Lower leg skin (tissue), 4 donors: ENCODE measurements at regions not wholly inside any gene's neighbourhood (a gene's known extent, or its start where the extent isn't known, plus 50 kb on each side); places are given as distances from the start of the nearest gene placed in this dataset.

Experiments used
- DNase-seq, 2 donors: peaks; one replicate each; pipeline ENCODE4 v3.0.0-alpha.2; 2019; ENCODE audit warnings: low spot score in 2 of 2
- H3K4me3 ChIP-seq: fragments of 200-600 bp; sonication (generic); 2 replicates; pipeline ENCODE4 v1.5.1; 2017; ENCODE audit warnings: mild to moderate bottlenecking, low read depth; ENCODE audit not compliant: poor library complexity, severe bottlenecking
- POLR2A ChIP-seq, 2 donors: fragments of 450-650 bp; IDR thresholded peaks; one replicate each; pipeline ENCODE4 v1.6.1; 2016 to 2017; ENCODE audit warnings: antibody characterized with exemption in 2 of 2, mild to moderate bottlenecking in 1 of 2, moderate library complexity in 1 of 2
- WGBS, 2 donors: methylation state at CpG; one replicate each; pipeline ENCODE4 v1.1.5; 2018; 5-methylcytosine and 5-hydroxymethylcytosine counted together
- intact Hi-C: fragments of 100-400 bp; cut with DNase I; formaldehyde crosslinking; loops from one replicate; pipeline ENCODE4 v1.15.0; 2023; ENCODE audit warnings: low total_unique reads
- TF ChIP-seq, protein P1 (sequence below), 3 donors: fragments of 450-650 bp; IDR thresholded peaks; one replicate each; pipeline ENCODE4 v1.5.1; 2016; ENCODE audit warnings: antibody characterized with exemption in 3 of 3, mild to moderate bottlenecking in 3 of 3, moderate library complexity in 2 of 3

DNA sequence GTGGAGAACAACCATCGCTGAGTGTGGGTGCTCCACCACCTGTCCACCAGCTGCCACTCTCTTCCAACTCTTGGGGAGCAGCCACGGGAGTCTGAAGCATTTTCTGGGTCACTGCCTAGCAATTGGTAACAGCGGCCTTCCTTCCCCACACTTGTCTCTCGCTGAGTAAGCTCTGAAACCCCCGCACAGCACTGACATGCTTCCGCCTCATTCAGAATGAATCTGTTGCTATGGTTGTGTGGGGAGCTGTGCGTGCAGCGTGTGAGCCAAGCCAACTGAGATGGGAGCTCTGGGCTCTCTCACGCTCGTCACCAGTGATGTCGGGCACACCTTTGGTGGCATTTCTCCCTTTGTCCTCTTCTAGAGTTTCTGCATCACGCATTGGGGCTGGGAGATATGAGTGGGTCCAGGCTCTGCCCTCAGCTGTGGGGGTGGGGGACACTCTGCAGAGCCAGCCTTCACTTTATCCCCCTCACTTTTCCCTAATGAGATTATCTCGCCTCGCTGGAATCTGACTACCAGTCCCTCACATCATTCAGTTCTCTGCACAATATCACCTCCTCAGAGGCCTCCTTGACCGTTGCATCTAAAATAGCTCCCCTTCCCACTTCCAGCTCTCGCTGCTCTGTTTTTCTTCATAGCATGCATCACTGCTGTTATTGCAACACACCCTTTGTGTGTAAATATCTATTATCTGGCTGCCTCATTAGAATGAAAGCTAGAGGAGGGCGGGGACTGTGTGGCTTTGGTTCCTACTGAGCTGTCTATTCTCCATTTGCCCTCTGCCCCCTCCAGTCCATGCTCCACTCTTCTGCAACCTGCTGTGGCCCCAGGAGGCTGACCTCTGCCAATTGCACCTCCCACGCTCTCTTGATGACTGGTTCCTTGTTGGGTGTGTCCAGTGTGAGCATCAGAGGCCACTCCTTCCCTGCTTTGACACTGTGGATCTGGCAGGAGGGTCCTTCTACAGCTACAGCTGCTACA is 569.9 kb upstream of the CADM1 start:
- 66 to 75% methylated on average over 18 of the region's 18 CpGs for WGBS, 2 donors
- intact Hi-C loops, result no loop called here
- TF ChIP-seq, protein P1, sequence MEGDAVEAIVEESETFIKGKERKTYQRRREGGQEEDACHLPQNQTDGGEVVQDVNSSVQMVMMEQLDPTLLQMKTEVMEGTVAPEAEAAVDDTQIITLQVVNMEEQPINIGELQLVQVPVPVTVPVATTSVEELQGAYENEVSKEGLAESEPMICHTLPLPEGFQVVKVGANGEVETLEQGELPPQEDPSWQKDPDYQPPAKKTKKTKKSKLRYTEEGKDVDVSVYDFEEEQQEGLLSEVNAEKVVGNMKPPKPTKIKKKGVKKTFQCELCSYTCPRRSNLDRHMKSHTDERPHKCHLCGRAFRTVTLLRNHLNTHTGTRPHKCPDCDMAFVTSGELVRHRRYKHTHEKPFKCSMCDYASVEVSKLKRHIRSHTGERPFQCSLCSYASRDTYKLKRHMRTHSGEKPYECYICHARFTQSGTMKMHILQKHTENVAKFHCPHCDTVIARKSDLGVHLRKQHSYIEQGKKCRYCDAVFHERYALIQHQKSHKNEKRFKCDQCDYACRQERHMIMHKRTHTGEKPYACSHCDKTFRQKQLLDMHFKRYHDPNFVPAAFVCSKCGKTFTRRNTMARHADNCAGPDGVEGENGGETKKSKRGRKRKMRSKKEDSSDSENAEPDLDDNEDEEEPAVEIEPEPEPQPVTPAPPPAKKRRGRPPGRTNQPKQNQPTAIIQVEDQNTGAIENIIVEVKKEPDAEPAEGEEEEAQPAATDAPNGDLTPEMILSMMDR (IDR thresholded peaks at IDR 0.05), result no peak
- TF ChIP-seq POLR2A (IDR thresholded peaks at IDR 0.05), result no peak
- DNase-seq, result peak in 1 of 2 donors; percentile 78
- H3K4me3 ChIP-seq, result no peak overlapping the region

DNA sequence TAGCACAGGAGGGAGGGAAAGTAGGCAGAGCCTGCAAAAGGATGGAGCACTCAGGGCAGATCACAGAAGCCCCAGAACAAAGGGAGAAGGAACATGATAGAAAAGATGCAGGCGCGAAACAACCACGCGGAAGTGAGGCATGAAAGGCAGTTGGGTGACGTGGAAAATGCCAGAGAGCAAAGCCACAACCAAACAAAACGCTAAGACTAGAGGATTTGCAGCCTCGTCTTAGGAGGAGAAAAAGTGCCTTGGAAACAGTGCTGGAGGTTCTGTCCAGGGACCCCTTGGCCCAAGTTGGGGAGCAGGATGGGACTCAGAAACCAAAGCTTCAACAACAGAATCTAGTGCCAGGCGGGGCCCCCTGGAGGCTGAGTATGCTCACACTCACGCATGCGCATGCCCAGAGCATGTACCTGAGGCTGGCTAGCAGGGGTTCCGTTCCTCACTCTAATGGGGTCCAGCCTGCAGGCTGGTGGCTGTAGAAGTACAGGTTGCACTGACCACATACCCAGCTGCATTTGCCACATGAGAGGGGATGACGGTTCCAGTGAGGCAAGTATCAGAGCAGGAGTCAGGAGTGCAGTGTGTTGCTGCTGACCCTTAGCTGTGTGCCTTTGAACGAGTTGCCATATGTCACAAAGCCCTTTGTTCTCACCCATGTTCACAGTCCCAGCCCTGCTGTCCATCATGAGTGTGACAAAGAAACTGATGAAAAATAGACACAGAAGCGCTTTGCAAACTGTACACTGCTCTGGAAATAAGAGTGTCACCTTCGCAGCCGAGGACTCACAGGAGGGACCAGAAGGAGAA is 568.6 kb upstream of the CADM1 start:
- whole genome bisulfite sequencing, 2 donors, result 84% methylated on average over 16 of the region's 16 CpGs
- intact Hi-C loops, result no loop called here
- TF ChIP-seq POLR2A (IDR thresholded peaks at IDR 0.05), result no peak
- TF ChIP-seq, protein P1 (IDR thresholded peaks at IDR 0.05), result no peak

DNA sequence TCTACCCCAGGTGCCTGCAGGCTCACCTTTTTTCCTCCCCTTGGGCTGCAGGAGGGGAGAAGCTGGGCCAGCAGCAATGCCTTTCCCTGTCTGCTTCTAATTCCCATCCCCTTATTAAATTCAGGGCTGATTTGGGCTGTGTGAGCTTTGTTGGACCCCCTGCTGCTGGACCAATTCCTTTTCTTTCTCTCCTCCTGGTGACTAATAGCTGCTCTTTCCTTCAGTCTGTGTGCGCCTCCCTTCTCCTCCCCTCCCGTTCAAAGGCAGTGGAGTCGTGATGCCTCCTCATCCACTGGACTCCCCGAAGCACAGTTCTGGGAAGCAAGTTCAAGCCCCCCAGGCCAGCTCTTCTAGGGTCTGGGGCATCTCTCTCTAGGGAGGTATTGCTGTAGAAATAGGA is 567.9 kb upstream of the CADM1 start:
- 50 to 60% methylated on average over 4 of the region's 4 CpGs for WGBS, 2 donors
- TF ChIP-seq POLR2A (IDR thresholded peaks at IDR 0.05), result no peak
- TF ChIP-seq, protein P1 (IDR thresholded peaks at IDR 0.05), result no peak
- DNase-seq, result peak in 1 of 2 donors; percentile 15
- H3K4me3 ChIP-seq, result no peak overlapping the region
- intact Hi-C loops, result no loop called here

More for the DNA sequence above, 568.6 kb upstream of the CADM1 start:
- DNase-seq, result peak in 1 of 2 donors; percentile 40
- H3K4me3 ChIP-seq, result no peak overlapping the region

DNA sequence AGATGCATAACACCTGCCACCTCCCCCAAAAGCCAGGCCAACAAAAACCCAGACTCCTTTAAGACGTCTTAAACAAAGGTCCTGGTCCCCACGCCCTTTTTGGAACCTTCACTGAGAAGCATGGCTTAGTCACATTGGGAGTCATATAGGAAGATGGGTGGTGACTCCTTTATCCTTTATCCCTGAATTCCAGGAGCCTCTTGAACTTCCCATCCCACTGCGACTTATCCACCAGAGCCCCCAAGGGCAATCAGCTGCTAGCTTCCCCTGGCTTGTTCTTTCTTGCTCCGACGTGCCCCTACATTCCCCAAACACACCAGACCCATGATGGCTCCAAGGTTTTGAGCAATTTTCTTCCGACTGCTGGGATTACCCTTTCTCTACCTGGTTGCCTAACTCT is 567.0 kb upstream of the CADM1 start:
- no peak overlapping the region for H3K4me3 ChIP-seq
- no peak for DNase-seq
- intact Hi-C loops, result no loop called here
- WGBS, 2 donors, result 43 to 51% methylated on average over 6 of the region's 6 CpGs
- TF ChIP-seq, protein P1 (IDR thresholded peaks at IDR 0.05), result no peak
- TF ChIP-seq POLR2A (IDR thresholded peaks at IDR 0.05), result no peak

DNA sequence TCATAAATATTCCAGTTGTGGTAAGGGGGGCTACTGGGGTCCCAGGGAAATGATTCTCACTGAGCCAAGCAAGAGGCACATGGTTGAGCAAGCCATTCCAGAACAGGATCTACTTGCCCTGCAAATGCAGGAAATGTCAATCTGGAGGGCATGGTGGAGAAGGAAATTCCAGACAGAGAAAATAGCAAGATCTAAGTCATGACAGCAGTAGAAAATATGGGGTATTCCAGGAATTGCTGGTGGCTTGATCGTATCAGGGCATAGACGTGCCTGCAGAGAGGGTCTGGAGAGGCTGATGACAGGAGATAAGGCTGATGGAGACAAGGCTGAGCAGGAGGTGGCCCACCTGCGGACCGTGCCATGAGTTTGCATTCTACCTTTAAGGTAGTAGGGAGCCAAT is 566.3 kb upstream of the CADM1 start:
- no peak for TF ChIP-seq POLR2A (IDR thresholded peaks at IDR 0.05)
- TF ChIP-seq, protein P1 (IDR thresholded peaks at IDR 0.05), result no peak
- 38 to 56% methylated on average over 4 of the region's 4 CpGs for WGBS, 2 donors
- intact Hi-C loops, result no loop called here
- no peak overlapping the region for H3K4me3 ChIP-seq
- peak in 1 of 2 donors; percentile 37 for DNase-seq
